ENCODE measurements at regions not wholly inside any gene's neighbourhood (a gene's known extent, or its start where the extent isn't known, plus 50 kb on each side); places are given as distances from the start of the nearest gene placed in this dataset.

GRCh38 chrX:125012585-125012984 lies 307.1 kb upstream of the TEX13C start:
- TF ChIP-seq POLR2A (IDR thresholded peaks at IDR 0.05): no peak
- TF ChIP-seq CTCF (IDR thresholded peaks at IDR 0.05): no peak

Measured in adrenal gland (tissue), 5 donors.